IPS-18c (cell line): ENCODE measurements at regions not wholly inside any gene's neighbourhood (a gene's known extent, or its start where the extent isn't known, plus 50 kb on each side); places are given as distances from the start of the nearest gene placed in this dataset.
"Not testable (repeated sequence)": the region's sequence is repeated elsewhere in the genome, so short reads cannot be mapped to it uniquely, and the experiment has no call there.

Experiments
- H3K4me3 ChIP-seq: 2 replicates; pipeline ENCODE4 v1.7.0; 2013; ENCODE audit warnings: low read depth, mild to moderate bottlenecking, low read length, moderate library complexity; ENCODE audit not compliant: insufficient read depth
- H3K9me3 ChIP-seq: one replicate; pipeline ENCODE4 v1.6.1; 2013; ENCODE audit warnings: mild to moderate bottlenecking, low read length, moderate library complexity; ENCODE audit not compliant: control insufficient read depth, insufficient read depth

DNA sequence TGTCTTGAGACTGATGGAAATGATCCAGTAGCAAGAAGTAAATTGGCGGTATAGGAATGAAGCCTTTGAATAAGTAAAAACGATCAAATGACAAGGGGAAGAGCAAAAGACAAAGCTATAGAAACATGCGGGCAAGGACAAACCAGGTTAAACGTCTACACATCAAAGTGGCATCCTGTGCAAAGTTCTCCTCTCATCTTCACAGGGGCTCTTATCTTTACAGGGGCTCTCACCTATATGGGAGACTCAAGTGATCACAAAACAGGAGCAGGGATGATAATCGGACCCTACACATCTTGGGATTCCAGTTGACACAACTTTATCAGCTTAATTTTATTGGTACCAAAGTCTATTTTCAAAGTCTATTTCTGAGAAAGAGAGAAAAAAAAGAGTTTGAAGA is 1778.9 kb upstream of the CELF4 start:
- no peak overlapping the region for H3K4me3 ChIP-seq
- H3K9me3 ChIP-seq = peaks cover 5% of the 10 kb centered on the region

DNA sequence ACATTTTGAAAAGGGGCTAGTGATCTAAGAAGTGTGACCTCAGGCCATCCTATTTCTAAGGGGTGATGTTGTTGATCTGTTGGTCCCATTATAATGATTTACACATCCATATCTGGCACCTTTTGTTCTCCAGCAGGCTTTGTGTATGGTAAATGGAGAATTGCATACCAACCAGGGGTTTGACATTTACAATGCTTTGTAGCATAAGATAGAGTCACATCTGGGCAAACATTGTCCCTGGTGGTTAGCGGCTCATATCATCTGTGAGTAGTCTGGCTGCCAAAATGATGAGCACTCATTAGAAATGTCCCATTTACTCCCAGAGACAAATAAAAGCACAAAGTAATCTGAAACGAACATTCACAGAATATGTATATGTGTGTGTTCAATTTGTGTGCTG is 1775.5 kb upstream of the CELF4 start:
- no peak overlapping the region for H3K4me3 ChIP-seq
- peaks cover 5% of the 10 kb centered on the region for H3K9me3 ChIP-seq

DNA sequence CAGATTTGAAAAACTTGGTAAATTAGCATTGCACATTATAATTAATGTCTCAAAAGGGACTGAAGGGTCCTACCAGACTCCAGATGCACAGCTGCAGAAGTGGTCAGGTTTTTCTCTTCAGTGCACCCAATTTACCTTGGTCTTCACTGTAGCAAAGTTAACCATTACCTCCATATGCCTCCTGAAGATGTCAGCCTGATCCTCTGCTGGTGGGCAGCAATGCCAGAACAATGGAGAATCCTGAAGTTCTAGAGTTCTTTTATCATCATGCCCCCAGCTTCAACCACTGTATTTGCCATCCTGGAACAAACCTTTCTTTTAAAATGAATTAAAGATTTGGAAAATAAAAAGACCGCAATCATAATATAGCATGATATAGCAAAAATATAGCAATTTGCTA is 1774.8 kb upstream of the CELF4 start:
- peaks cover 5% of the 10 kb centered on the region for H3K9me3 ChIP-seq
- no peak overlapping the region for H3K4me3 ChIP-seq

DNA sequence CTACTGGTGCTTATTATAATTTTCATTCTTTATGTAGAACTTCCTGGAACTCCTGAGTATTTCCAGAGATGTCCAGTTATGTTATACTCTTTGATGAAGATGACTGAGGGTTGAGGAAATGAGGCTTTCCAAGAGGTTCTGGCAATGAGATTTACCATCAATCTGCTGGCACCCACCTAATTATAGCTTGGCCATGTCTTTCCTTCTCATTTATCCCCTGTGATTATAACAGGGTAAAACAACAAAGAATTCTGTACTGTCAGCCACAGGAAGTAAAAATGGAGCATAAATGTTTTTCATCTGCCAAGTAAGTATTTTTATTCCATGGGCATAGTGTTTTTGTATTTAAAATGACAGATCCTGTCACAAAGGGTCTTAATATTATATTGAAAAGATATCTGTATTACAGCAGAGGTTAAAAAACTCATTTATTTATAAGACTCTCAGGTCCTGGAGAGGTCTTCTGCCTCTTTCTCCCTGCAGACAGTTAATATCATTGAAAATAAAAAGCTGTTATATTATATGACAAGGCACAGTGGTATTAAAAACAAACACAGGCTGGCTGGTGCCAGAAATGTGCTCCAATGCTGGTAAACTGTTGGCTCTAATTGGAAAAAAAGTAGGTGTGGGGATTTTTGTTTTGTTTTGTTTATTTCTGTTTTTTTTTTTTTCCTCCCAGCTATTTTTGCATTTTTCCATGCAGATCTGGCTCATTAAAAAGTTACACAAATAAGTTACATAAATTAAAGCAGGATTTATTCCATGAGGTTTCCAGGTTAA is 1764.1 kb upstream of the CELF4 start:
- Histone ChIP-seq H3K9me3 (no peaks in the 10 kb centered on the region), H3K4me3 (no peak overlapping the region)

DNA sequence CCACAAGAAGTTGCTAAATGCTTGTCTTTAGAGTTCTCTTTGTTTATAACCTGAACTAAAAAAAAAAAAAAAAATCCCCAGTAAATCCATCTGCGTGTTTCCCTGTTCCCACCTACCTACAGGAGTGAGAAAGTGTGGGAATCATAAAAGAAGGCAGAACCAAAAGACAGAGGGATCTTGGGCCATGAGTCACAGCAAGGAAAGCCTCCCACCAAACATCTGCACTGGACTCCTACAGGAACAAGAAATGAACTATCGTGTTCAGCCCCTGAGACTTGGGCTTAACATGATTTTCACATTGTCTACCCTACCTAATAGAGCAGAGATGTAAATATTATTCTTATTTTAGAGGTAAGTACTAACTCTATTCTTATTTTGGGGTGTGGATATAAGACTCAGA is 1761.2 kb upstream of the CELF4 start:
- H3K4me3 ChIP-seq = no peak overlapping the region
- no peaks in the 10 kb centered on the region for H3K9me3 ChIP-seq

DNA sequence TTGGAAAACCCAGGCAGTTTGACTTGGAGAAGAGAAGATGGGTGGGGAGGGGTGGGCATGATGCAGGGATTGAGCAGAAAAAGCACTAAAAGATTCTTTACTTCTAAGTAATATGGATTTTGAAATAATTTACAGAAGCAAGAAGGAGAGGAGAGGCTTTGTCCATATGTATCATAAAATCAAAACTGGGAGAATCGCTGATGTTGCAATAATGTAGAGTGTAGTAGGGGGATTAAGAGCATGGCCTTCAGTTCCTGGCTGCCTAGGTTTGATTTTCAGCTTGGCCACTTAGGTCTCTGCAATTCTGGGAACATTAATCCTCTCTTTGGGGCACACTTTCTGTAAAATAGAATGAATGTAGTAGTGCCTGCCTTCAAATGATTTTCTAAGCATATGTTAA is 1760.4 kb upstream of the CELF4 start:
- H3K9me3 ChIP-seq = no peaks in the 10 kb centered on the region
- no peak overlapping the region for H3K4me3 ChIP-seq

DNA sequence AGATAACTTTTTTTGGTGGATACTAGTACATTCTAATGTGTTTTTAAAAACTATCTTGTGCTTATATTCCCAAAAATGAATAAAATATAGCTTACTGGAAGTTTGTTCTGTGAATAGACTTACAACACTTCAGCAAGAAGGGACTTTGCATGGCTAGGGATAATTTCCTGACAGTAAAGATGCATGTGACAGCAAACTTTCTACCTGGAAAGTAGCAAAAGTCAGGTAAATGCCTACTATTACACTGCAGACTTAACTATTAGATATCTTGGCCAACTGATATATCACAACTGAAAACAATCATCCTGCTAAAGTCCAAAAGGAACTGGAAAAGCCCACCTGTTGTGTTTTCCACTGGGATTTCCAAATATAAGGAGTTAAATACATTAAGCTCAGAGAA is 1753.5 kb upstream of the CELF4 start:
- Histone ChIP-seq H3K4me3 (no peak overlapping the region), H3K9me3 (no peaks in the 10 kb centered on the region)

DNA sequence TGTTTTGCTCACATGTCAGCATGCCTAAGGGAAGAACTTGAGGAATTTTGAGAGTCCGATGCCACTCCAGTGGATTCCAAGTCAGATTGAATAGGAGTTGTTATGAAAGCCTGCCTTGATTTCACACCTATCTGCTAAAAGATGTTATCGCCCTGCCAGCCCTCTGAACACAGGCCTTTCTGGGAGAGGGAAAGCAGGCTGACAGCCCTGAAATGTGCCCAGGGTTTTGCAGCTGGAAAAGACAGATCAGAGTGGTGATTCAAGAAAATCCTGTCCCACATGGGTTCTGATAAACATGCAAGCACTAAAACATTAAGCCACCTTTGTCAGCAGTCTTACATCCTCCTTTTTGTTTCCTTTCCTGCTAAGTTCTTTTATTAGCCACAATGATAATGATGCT is 1752.9 kb upstream of the CELF4 start:
- H3K4me3 ChIP-seq = no peak overlapping the region
- no peaks in the 10 kb centered on the region for H3K9me3 ChIP-seq

DNA sequence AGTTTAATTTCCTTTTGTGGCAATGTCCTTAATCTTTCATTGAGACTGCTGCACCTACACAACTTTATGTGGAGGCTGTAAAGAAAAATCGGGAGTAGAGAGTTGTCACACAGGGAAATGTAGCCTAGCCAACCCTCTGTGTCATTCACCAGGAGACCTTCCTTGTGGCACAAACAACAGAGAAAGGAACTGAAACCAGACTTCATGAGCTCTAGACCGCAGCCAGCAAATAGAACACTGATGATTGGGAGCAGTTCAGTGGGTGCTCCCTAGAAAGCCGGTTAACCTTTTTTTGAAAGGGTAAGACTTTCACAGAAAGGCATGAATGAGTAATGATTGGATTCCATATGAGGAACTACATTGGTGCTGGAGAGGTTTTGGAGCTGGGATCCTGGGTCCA is 1752.4 kb upstream of the CELF4 start:
- H3K4me3 ChIP-seq = no peak overlapping the region
- no peaks in the 10 kb centered on the region for H3K9me3 ChIP-seq

DNA sequence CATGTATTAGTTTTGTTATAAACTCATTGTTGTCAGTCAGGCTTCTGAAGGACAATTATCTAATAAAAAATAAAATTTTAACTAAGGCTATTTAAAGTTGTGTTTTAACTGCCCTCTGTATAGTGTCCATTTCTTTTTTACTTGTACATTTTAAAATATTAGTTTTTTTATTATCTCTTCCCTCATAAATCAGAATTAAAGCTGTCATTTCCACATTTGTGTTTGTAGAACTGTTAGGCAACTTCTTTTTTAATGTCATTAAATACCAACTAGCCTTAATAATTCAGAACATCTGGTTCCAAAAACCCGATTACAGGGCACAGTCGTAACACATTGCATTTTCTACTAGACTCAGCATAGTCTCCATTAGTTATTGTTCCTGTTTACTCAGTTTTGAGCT is 1749.0 kb upstream of the CELF4 start:
- H3K4me3 ChIP-seq = no peak overlapping the region

DNA sequence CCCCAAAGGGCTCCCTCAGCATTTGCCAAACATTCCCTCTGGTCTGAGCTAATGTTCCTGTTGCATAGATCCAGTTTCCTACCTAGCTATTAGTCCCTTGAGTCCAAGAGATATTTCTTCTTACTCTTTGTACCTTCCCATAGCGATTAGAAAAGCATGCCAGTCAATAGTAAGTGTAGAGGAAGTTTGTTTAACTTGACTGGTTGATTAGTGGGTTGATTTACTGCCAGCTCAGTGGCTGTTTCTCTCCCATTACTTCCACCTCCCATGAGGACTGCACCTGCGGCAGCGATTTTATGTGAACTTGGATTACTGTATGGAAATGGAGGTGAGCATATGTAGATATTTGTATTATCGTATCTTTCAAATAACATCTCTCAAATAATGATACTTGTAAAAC is 1748.4 kb upstream of the CELF4 start:
- Histone ChIP-seq H3K9me3 (peaks cover 2% of the 10 kb centered on the region), H3K4me3 (no peak overlapping the region)

More for the DNA sequence above, 1749.0 kb upstream of the CELF4 start:
- H3K9me3 ChIP-seq = no peaks in the 10 kb centered on the region

DNA sequence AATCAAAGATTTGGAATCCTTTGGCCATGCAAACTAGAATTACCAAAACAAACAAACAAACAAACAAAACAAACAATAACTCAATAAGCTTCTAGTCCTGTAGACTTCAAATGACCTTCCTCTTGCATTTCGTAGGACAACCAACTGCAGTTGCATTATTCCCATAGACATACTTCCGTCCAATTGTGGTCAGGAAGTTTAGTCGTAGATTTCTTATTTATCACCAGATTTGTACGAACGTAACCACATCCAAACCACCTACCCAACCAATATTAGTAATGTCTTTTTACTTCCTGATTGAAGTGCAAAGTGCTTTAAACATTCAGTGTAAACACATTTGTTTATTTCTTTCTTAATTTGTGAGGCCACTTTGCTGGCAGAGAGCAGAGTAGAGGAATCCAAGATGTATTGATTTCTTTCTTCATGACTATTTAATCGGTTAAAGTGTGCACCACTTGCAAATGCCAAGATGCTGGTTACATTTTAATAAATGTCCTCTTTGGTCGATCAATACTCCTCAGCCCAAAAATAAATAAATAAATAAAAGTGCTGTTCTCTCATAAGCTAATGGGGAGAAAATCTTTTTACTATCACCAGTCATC is 1745.6 kb upstream of the CELF4 start:
- Histone ChIP-seq H3K4me3 (no peak overlapping the region), H3K9me3 (peaks cover 8% of the 10 kb centered on the region)

DNA sequence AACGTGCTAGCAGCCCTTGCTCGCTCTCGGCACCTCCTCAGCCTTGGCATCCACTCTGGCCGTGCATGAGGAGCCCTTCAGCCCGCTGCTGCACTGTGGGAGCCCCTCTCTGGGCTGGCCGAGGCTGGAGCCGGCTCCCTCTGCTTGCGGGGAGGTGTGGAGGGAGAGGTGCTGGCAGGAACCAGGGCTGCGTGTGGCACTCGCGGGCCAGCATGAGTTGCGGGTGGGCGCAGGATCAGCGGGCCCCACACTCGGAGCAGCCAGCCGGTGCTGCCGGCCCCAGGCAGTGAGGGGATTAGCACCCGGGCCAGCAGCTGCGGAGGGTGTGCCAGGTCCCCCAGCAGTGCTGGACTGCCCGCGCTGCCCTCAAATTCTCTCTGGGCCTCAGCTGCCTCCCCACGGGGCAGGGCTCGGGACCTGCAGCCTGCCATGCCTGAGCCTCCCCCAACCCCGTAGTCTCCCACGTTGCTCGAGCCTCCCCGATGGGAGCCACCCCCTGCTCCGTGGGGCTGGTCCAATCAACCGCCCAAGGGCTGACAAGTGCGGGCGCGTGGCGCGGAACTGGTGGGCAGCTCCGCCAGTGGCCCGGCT is 1743.4 kb upstream of the CELF4 start:
- not testable (repeated sequence) for H3K4me3 ChIP-seq, H3K9me3 ChIP-seq

DNA sequence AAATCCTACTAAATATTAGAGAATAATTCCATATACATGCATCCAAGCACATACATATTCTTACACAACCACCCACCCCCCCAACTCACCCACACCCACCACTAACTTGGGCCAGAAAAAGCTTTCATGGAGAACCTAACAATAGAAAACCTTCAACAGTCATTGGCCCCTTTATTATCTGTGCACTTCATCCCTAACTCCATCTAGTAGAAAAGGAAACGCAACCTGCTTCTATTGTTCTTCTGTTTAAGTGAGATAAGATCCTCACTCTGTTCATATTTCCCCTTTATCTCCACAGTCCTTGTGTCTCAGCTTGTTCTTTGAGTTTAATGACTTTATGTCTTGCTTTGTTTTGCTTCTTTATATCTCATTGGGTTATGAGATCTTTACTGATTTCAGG is 1740.2 kb upstream of the CELF4 start:
- H3K9me3 ChIP-seq = peaks cover 8% of the 10 kb centered on the region
- H3K4me3 ChIP-seq = no peak overlapping the region

DNA sequence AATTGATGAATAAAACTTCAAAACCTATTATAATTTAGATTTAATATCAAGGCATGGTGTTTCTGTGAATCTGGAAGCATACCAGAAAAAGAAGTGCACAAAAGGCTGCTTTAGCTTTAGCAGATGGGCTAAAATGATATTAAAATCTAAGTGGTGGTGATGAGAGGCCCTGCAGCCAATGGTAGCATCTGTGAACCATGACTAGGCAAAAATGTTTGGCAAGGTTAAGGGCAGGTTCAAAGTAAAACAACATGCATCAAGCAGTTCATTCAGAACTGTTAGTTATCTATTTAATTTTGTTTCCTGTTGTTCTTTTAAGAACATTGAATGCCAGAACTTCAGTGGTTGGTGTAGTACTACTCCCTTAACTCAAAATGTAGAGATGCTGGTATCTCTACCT is 1736.9 kb upstream of the CELF4 start:
- Histone ChIP-seq H3K9me3 (no peaks in the 10 kb centered on the region), H3K4me3 (no peak overlapping the region)

DNA sequence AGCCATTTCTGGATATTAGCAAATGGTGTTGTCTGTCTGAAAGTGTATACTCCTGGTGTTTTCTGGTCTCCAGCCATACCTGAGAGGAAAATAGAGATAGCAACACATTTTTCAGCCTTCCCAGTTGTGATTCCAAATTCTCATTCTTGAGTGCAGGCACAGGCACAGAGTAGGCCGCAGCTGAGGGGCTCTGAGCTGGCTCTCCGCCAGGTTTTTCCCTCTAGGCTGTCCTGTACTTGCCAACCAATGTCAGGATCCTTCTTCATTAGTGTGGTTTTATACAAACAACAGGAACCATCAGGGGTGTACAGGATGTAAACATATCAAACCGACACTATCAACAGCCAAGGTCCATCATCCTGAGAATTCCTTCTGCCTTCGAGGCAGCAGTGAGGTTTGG is 1733.6 kb upstream of the CELF4 start:
- no peaks in the 10 kb centered on the region for H3K9me3 ChIP-seq
- H3K4me3 ChIP-seq = no peak overlapping the region

DNA sequence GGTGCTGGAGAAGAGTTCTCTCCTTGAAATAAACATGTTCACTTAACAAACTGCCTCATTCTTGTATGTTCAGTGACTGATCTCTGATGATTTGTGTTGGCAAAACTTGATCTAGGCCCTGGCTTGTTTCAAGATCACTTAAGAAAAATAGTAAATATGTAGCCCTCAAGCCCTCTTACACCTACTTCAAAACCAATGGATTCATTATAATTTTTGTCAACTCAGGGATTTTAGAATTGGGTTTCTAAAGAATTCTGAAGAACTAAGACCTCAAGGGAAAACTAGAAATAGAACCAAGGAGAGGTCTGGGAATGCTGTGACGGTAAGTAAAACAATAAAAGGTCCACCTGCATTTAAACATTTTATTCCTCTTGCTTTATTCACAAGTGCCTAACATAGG is 1731.6 kb upstream of the CELF4 start:
- H3K4me3 ChIP-seq = no peak overlapping the region
- no peaks in the 10 kb centered on the region for H3K9me3 ChIP-seq

DNA sequence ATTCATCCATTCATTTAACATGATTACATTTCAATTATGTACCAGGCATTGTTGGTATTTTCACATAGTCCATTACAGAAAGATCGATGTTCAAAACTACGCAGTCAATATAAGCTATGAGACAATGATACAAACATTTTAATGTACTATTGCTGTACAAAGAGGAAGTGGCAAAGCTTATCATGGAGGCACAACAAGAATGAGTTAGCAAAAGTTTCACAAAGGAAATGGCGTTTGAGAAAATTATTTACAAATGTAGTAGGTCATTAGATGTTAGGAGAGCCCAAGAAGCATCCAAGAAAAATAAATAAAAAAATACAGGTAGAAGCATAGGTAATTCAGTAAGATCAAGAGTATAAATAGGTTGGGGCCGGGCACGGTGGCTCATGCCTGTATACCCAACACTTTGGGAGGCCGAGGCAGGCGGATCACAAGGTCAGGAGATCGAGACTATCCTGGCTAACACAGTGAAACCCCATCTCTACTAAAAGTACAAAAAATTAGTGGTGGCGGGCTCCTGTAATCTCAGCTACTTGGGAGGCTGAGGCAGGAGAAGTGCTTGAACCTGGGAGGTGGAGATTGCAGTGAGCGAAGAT is 1730.8 kb upstream of the CELF4 start:
- Histone ChIP-seq H3K9me3 (no peaks in the 10 kb centered on the region), H3K4me3 (no peak overlapping the region)
